ENCODE measurements at regions not wholly inside any gene's neighbourhood (a gene's known extent, or its start where the extent isn't known, plus 50 kb on each side); places are given as distances from the start of the nearest gene placed in this dataset.

- Histone ChIP-seq H3K36me3 (no peaks in the 10 kb centered on the region), H3K9me3 (no peaks in the 10 kb centered on the region), H3K4me3 (no peak overlapping the region), H3K27me3 (no peaks in the 10 kb centered on the region; the same call in 1 of the 2 replicates)
- no peak for DNase-seq
Measured at GRCh38 chr5:103355579-103355978, 97.0 kb downstream of the MACIR start.

GRCh38 chr5:103354446-103354845 is 95.9 kb downstream of the MACIR start:
- Histone ChIP-seq H3K9me3 (no peaks in the 10 kb centered on the region), H3K4me3 (no peak overlapping the region), H3K36me3 (no peaks in the 10 kb centered on the region), H3K27me3 (no peaks in the 10 kb centered on the region; the same call in 1 of the 2 replicates)
- no peak for DNase-seq

GRCh38 chr5:103353581-103353980 is 95.0 kb downstream of the MACIR start:
- Histone ChIP-seq H3K9me3 (no peaks in the 10 kb centered on the region), H3K4me3 (no peak overlapping the region), H3K36me3 (no peaks in the 10 kb centered on the region), H3K27me3 (no peaks in the 10 kb centered on the region; the same call in 1 of the 2 replicates)
- no peak for DNase-seq

- no peaks in the 10 kb centered on the region for H3K9me3 ChIP-seq
- H3K4me3 ChIP-seq, result no peak overlapping the region
- DNase-seq, result no peak
- H3K36me3 ChIP-seq, result no peaks in the 10 kb centered on the region
- H3K27me3 ChIP-seq, result no peaks in the 10 kb centered on the region
Measured at GRCh38 chr5:103347716-103348423, 89.3 kb downstream of the MACIR start.

- Histone ChIP-seq H3K27me3 (no peaks in the 10 kb centered on the region), H3K9me3 (no peaks in the 10 kb centered on the region), H3K36me3 (no peaks in the 10 kb centered on the region), H3K4me3 (no peak overlapping the region)
- DNase-seq, result no peak
Measured at GRCh38 chr5:103346162-103346748, 87.7 kb downstream of the MACIR start.

GRCh38 chr5:103345461-103345860 is 86.9 kb downstream of the MACIR start:
- Histone ChIP-seq H3K9me3 (no peaks in the 10 kb centered on the region), H3K36me3 (no peaks in the 10 kb centered on the region), H3K4me3 (no peak overlapping the region), H3K27me3 (no peaks in the 10 kb centered on the region)
- no peak for DNase-seq

GRCh38 chr5:103340717-103341388 is 82.3 kb downstream of the MACIR start:
- Histone ChIP-seq H3K4me3 (no peak overlapping the region), H3K9me3 (no peaks in the 10 kb centered on the region), H3K36me3 (no peaks in the 10 kb centered on the region), H3K27me3 (no peaks in the 10 kb centered on the region)
- DNase-seq, result no peak

GRCh38 chr5:103340132-103340531 is 81.6 kb downstream of the MACIR start:
- Histone ChIP-seq H3K36me3 (no peaks in the 10 kb centered on the region), H3K4me3 (no peak overlapping the region), H3K9me3 (no peaks in the 10 kb centered on the region), H3K27me3 (no peaks in the 10 kb centered on the region)
- DNase-seq, result no peak

- H3K27me3 ChIP-seq, result no peaks in the 10 kb centered on the region
- no peak overlapping the region for H3K4me3 ChIP-seq
- DNase-seq, result no peak
- H3K9me3 ChIP-seq, result no peaks in the 10 kb centered on the region
- H3K36me3 ChIP-seq, result no peaks in the 10 kb centered on the region
Measured at GRCh38 chr5:103336941-103337340, 78.4 kb downstream of the MACIR start.

- DNase-seq, result no peak
- Histone ChIP-seq H3K27me3 (peaks cover 4% of the 10 kb centered on the region; the same call in 1 of the 2 replicates), H3K36me3 (no peaks in the 10 kb centered on the region)
Measured at GRCh38 chr5:103333376-103333775, 74.8 kb downstream of the MACIR start.

GRCh38 chr5:103330875-103331274 is 72.3 kb downstream of the MACIR start:
- H3K27me3 ChIP-seq, result peaks cover 10% of the 10 kb centered on the region
- no peaks in the 10 kb centered on the region for H3K36me3 ChIP-seq
- H3K4me3 ChIP-seq, result no peak overlapping the region
- H3K9me3 ChIP-seq, result no peaks in the 10 kb centered on the region
- no peak for DNase-seq

More at GRCh38 chr5:103333376-103333775, 74.8 kb downstream of the MACIR start:
- Histone ChIP-seq H3K9me3 (no peaks in the 10 kb centered on the region), H3K4me3 (no peak overlapping the region)
